MM.1S (cell line): ENCODE measurements at regions not wholly inside any gene's neighbourhood (a gene's known extent, or its start where the extent isn't known, plus 50 kb on each side); places are given as distances from the start of the nearest gene placed in this dataset.
"Not testable (repeated sequence)": the region's sequence is repeated elsewhere in the genome, so short reads cannot be mapped to it uniquely, and the experiment has no call there.

Experiments
- CTCF ChIP-seq: fragments of 300-600 bp; sonication (generic); IDR thresholded peaks from 2 replicates; pipeline ENCODE4 v1.5.1; 2016; ENCODE audit warnings: antibody characterized with exemption, low read length, mixed read lengths
- EZH2 ChIP-seq: fragments of 300-600 bp; sonication (generic); optimal IDR thresholded peaks from 2 replicates; pipeline ENCODE3; 2017; ENCODE audit warnings: low read depth, mild to moderate bottlenecking, antibody characterized with exemption, low read length, mixed read lengths

DNA sequence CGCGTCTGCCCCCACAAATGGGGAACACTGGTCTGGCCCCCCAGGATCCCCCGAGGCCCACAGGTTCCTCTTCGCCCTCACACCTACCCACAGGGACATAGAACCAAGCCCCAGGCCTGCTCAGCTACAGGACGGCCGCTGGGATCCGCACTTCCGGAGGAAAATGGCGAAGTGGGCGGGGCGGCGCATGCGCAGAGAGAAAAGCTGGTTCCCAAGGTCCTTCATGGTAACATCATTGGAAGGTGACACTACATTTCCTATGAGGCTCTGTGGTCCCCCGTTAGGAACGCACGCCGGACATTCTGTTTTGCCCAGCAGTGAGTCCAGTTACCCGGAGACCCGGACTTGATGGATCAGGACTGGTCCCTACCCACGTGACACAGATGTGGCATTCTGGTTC lies 1486.2 kb upstream of the USP9Y start:
- TF ChIP-seq EZH2, CTCF: not testable (repeated sequence)
